Astrocyte of the spinal cord (primary cell): ENCODE measurements at regions not wholly inside any gene's neighbourhood (a gene's known extent, or its start where the extent isn't known, plus 50 kb on each side); places are given as distances from the start of the nearest gene placed in this dataset.

Experiments used
- DNase-seq: peaks from one replicate; pipeline ENCODE4 v3.0.0; 2011; ENCODE audit warnings: low read depth, low spot score
- H3K4me3 ChIP-seq: 2 replicates; pipeline ENCODE4 v1.5.1; 2011; ENCODE audit warnings: low read depth, mild to moderate bottlenecking, low read length, moderate library complexity
- CTCF ChIP-seq: IDR thresholded peaks from 2 replicates; pipeline ENCODE4 v1.5.1; 2012; ENCODE audit warnings: low read depth, mild to moderate bottlenecking, low read length, inconsistent platforms
- in situ Hi-C: cut with HindIII; loops from 2 replicates; pipeline ENCODE4 v1.10.0; 2017; ENCODE audit warnings: low sequenced_read_pairs

GRCh38 chr4:138412847-138413246, 170.7 kb upstream of the SLC7A11 start:
- in situ Hi-C loops, result no loop called here
- no peak overlapping the region for H3K4me3 ChIP-seq

GRCh38 chr4:138410266-138410665, 168.1 kb upstream of the SLC7A11 start:
- no peak for DNase-seq
- no peak for TF ChIP-seq CTCF
- H3K4me3 ChIP-seq, result no peak overlapping the region
- in situ Hi-C loops, result no loop called here

More at GRCh38 chr4:138412847-138413246, 170.7 kb upstream of the SLC7A11 start:
- TF ChIP-seq CTCF, result no peak
- DNase-seq, result no peak

- in situ Hi-C loops, result no loop called here
- H3K4me3 ChIP-seq, result no peak overlapping the region
- DNase-seq, result no peak
- no peak for TF ChIP-seq CTCF
Observed at GRCh38 chr4:138409670-138410069, 167.5 kb upstream of the SLC7A11 start.

- H3K4me3 ChIP-seq, result no peak overlapping the region
- DNase-seq, result no peak
- in situ Hi-C loops, result no loop called here
- no peak for TF ChIP-seq CTCF
Observed at GRCh38 chr4:138408758-138409157, 166.6 kb upstream of the SLC7A11 start.

- no peak for DNase-seq
- TF ChIP-seq CTCF, result no peak
- no peak overlapping the region for H3K4me3 ChIP-seq
- in situ Hi-C loops, result no loop called here
Observed at GRCh38 chr4:138407329-138407728, 165.2 kb upstream of the SLC7A11 start.

GRCh38 chr4:138406876-138407275, 164.7 kb upstream of the SLC7A11 start:
- no peak for DNase-seq
- in situ Hi-C loops, result no loop called here
- no peak for TF ChIP-seq CTCF
- H3K4me3 ChIP-seq, result no peak overlapping the region
